GM20431 (cell line): ENCODE measurements at regions not wholly inside any gene's neighbourhood (a gene's known extent, or its start where the extent isn't known, plus 50 kb on each side); places are given as distances from the start of the nearest gene placed in this dataset.

ENCODE experiments used
- in situ Hi-C: fragments of 300-500 bp; cut with MseI, MboI; formaldehyde crosslinking; loops from one replicate; pipeline ENCODE4 v1.15.0; 2020; ENCODE audit warnings: low sequenced_read_pairs; ENCODE audit not compliant: unreplicated experiment

DNA sequence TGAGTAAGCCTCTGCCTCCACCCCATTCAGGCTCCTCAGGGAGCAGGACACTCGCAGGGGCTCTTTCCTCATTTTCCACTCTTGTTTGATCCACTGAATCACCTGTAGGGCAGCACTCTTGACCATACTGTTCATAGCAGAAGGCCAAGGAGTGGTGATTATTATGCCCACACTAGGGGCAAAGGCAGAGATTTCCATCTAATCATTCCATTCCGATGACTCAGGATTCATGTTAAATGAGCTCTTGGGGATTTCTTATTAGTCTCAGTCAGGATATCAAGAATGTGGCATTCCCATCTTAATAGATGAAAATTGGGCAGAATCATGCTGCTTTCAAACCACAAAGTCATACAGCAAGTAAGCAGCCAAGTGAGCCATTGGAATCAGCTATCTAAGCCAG lies 101.9 kb upstream of the MOCS1 start:
- in situ Hi-C loops = no loop called here

DNA sequence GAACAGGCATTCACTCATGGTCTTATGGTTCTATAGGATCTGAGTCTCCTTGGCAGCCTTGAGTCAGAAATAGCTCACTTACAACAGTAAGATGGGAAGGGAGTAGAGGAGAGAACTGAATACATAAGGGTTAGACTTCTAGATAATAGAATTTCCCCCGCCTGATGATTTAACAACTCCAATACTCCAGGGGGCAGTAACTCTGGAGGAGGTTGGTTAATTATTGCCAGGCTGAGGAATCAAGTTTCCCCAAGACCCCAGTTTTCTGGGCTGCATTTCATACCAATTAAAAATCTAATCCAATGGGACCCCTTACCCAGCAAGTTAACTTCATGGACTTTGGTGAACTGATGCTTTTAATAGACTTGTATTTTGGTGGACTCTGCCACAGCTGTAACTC lies 94.2 kb upstream of the MOCS1 start:
- in situ Hi-C loops = no loop called here

DNA sequence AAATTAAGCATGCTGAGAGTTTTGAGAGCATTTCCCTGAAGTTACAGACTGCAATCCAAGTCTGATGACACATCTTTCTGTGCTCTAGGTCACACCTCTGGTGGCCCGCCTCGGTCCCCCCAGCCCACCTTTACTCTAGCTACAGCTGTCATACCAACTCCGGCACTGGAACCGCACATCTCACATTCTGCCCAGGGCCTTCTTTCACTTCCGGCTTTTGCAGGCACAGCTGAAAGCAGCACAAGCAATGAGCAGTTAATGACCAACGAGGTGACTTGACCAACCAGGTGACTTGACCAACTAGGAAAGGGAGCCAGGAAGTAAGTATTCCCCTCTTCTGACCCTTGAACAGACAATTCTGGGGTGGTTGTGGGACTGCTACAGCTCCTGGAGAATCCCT lies 88.6 kb upstream of the MOCS1 start:
- in situ Hi-C loops = no loop called here

DNA sequence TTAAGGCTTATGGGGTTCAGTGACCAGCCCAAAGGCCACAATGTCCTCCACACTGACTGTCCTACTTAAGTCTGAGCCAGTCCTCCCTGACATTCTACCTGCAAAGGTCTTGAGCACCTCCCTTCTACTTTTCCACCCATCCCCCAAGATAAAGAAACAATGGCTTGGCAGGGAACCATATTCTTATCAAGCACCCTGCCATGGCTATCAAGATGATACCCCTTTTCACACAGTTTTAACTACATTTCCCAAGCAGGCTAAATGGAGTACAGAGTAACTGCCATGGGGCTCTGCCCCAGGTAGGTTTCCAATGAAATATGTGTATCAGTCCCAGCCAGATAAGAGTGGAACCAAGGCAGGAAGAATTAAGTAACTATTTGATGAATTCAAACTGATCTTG lies 85.9 kb upstream of the MOCS1 start:
- in situ Hi-C loops = no loop called here

DNA sequence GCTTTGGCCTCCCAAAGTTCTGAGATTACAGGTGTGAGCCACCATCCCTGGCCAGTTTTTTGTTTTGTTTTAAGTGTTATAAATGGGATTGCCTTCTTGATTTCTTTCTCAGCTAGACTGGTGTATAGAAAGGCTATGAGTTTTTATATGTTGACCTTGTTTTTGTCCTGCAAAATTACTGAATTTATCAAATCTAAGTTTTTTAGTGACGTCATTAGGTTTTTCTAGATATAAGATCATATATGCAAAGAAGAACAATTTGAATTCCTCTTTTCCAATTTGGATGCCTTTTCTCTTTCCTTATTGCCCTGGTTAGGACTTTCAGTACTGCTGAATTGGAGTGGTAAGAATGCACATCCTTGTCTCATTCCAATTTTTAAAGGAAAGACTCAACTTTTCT lies 81.3 kb upstream of the MOCS1 start:
- in situ Hi-C loops = no loop called here

DNA sequence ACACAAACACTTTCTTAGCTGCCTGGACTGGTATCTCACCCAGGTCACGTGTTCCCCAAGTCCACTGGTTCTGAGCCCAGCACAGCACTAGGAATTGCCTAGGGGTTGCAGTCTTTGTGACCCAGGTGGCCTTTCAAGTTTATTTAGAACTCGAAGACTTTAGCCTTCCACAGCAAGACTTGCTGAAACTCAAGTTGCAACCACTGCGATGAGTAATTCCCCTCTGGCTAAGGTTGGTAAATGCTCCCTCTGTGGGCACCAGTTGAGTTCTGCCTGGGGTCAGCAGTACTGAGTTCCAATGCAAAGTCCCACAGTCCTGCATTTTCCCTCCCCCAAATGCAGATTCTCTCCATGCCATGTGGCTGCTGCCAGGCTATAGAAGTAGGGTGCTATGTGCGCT lies 77.6 kb upstream of the MOCS1 start:
- in situ Hi-C loops = no loop called here

DNA sequence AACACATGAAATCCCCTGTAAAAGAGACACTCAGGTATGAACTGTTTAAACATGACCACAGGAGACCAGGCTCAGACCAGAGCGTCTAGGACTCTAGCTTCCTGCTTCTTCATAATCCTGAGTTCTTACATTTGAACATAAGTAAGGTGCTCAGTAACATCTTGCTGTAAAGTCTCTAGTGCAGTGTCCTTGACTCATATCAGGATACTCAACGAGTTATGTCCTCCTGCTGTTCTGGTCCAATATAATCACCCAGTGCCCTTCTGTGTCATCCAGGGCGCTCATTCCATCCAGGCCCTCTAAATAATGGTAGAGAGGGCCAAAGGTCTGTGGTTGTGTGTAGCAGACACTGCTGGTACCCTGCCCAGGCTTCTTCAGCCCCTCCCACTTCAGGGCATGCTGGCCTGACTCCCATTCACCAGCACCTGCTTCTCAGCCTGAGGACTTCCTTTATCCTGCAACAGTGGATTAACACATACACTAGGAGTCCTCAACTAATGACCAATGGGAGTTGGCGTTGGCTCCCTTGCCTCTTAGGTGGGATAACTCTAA lies 66.8 kb upstream of the MOCS1 start:
- in situ Hi-C loops = no loop called here

DNA sequence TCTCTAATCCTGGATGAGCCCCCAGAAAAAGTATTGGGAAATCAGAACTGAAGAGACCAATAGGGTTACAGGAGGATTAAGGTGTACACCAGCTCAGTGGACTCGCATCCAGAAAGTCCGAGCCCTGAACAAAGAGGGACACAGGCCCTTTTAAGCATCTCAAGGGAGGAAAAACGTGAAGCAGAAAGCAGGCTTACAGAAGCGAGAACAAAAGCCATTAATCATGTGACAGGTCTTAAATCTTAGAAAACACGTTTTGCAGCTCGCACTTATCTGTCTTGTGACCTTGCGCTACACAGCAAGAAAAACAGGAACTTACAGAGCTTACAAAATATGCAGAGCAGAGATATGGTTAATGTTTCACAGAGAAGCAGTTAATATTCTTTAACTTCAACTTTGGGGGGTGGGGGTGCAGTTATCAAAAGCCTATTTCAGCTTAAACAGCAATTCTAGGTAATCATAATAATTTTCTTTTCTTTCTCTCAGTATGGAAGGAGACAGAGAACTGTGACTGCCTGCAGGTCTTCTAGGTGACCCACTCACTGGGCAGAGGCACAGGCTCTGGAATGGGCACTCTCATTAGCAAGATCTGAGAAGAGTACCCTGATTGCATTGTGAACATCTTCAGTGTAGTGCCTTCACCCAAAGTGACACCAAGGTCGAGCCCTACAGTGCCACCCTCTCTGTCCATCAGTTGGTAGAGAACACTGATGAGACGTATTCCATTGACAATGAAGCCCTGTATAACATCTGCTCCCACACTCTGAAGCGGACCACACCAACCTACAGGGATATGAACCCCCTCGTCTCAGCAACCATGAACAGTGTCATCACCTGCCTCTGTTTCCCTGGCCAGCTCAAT lies 65.0 kb upstream of the MOCS1 start:
- in situ Hi-C loops = no loop called here

DNA sequence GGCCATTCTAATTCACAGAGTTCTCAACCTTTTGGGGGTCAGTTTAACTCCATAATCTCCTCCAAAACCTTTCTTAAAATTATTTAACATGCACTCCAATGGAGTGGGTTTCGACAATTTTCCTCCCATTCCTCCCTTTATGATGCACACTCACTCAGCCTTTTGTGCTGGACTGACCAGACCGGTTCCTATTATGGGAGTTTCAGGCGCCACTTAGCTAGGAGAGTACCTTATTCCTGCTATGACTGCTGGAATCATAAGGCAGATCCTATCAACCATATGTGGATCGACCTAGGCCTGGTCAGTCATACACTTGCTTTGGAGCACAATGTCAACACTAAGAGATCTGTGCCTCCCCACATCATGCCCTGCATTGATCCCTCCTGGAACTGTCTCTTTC lies 63.9 kb upstream of the MOCS1 start:
- in situ Hi-C loops = no loop called here

DNA sequence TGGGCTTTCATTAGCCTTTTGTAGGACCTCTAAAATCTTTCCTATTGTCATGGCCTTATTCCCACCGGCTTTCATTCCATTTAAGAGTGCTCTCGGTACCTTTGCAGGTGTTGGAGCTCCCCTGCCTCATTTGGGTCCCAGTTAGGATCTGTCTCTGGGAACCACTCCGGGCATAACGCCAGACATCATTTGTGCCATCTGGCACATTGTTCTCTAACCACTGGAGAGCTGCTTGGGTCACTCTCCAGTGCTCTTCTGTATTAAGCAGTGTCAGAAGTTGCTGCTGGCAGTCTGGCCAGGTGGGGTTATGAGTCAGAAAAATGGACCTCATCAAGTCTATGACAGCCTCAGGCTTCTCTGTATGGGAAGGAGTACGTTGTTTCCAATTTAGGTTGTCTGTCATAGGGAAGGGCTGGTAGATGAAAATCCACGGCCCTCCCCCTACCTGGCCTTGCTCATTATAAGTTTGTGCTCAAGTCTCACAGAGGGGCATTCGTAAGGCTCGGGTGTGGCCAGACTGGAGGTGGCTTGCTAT lies 62.9 kb upstream of the MOCS1 start:
- in situ Hi-C loops = no loop called here

DNA sequence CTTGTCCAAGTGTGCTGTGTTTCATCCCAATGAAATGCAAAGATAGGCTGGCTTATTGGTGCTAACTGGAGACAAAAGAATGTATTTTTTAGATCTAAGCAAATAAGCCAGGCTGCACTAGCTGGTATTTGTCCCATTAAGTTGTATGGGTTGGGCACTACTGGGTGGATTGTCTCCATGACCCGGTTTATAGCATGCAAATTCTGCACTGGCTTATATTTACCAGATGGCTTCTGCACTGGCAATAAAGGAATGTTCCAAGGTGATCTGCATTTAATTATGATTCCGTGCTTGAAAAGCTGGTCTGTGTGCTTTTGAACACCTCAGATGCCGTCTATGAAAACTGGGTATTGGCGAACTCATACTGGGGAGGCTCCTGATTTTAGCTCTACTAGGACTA lies 61.4 kb upstream of the MOCS1 start:
- in situ Hi-C loops = no loop called here

DNA sequence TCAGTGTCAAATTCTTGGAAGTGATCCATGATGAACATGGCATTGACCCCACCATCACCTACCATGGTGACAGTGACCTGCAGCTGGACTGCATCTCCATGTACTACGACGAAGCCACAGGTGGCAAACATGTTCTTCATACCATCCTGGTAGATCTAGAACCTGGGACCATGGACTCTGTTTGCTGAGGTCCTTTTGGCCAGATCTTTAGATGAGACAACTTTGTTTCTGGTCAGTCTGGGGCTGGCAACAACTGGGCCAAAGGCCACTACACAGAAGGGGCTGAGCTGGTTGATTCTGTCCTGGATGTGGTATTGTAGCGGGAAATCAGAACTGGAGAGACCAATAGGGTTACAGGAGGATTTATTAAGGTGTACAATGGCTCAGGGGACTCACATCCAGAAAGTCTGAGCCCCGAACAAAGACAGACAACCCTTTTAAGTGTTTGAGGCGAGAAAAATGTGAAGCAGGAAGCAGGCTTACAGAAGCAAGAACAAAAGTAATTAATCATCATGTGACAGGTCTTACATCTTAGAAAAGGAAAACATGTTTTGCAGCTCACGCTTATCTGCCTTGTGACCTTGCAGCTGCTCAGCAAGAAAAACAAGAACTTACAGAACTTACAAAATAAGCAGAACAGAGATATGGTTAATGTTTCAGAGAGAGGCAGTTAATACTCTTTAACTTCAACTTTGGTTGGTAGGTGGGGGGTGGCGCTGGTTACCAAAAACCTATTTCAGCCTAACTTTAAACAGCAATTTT lies 58.8 kb upstream of the MOCS1 start:
- in situ Hi-C loops = no loop called here
